AML-193 (cell line): ENCODE measurements at regions not wholly inside any gene's neighbourhood (a gene's known extent, or its start where the extent isn't known, plus 50 kb on each side); places are given as distances from the start of the nearest gene placed in this dataset.
"Not testable (repeated sequence)": the region's sequence is repeated elsewhere in the genome, so short reads cannot be mapped to it uniquely, and the experiment has no call there.

Experiments
- DNase-seq, 2 experiments: peaks; one replicate each; lab custom pipeline; 2025; lab: John Stamatoyannopoulos, UW

- DNase-seq: no peak
These were observed 495.9 kb upstream of the ARID1B start for GRCh38 chr6:156281266-156281665.

DNA sequence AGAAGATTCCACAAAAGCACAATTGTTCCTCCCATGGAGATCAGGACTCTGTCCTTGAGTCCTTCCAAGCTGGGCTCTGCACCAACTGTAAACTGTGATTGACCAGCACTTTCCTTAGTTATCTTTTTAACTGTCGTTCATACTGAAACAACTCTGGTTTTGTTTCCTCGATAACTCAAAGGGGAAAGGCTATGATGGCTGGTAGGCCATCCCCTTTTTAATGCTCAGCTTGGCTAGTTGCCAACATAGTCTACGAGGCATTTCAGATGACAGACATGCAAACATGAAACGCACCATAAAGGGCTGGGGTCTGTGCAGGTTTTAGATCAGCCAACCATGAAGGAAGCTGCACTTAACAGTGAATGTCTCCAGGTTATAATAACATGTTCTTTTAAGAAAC lies 497.1 kb upstream of the ARID1B start:
- DNase-seq: no peak

GRCh38 chr6:156279261-156279969 lies 497.8 kb upstream of the ARID1B start:
- no peak for DNase-seq

GRCh38 chr6:156273065-156273711 lies 504.0 kb upstream of the ARID1B start:
- no peak for DNase-seq

- no peak for DNase-seq
These were observed 507.3 kb upstream of the ARID1B start for GRCh38 chr6:156269751-156270369.

DNA sequence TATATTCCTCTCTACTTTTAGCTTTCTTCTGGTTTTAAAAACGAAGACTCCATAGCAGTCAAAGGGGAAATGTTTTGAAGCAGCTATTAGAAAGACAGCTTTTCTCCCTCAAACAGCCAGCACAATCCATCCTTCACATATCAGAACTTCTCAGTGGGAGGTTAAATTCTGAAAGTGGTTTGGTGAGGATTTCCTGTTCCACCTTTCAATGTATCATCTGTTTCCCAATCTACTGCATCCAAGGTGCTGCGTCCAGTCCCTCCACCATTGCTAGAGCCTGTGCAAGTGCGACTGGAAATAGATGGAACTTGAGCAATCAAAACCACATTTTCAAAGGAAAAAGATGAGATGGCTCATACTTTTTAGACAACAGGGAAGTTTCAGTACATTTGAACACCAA lies 508.3 kb upstream of the ARID1B start:
- no peak for DNase-seq

DNA sequence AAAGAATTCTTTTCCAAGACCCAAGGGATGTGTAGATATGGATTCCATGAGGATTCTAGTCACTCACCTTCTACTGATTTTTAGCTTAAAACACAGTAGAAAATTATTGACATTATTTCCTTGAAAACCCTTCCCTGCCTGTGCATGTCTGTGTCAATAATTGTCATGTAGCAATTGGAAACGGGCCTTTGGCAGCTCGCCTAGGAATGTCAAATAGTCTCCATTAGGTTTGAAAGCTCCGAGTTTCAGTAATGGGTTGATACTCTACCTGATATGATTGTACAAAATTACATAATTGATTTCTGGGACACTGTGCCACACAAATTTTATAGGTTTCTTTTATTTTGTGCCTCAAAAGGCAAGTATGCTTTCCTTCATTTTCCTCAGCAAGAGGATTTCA lies 515.2 kb upstream of the ARID1B start:
- no peak for DNase-seq

GRCh38 chr6:156260815-156261214 lies 516.4 kb upstream of the ARID1B start:
- no peak for DNase-seq

DNA sequence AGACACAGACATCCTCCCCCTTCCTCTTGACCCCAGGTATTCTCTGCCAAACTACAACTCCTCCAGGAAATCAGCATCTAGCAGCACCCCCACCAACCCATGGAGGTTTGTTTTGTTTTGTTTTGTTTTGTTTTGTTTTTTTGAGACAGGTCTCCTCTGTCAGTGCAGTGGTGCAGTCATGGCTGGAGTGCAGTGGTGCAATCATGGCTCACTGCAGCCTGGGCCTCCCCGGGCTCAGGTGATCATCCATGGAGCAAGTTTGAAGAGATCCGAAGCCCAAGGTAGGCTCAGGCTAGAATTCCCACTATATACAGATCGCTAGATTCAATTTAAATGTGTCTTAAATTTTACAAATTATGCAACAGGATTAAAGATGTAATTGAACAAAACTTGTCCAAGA lies 518.2 kb upstream of the ARID1B start:
- no peak for DNase-seq

GRCh38 chr6:156256161-156256560 lies 521.0 kb upstream of the ARID1B start:
- DNase-seq: no peak

DNA sequence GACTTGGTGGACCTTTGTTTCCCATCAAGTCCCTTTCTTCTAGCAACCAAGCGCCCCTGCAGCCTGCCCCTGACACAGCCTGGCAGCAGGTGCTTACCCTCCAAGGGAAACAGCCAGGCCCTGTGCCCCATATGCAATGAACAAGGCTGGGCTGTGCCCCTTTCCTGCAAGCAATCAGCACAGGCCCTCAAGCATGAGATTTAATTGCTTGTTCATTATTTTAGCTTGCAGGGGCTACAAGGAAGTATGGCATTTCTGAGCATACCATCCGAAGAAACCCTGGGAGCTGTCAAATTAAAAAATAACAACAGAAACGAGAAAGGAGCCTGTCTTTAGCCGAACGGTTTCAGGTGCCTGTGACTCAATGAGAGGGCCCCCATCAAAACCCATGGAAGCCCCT lies 522.9 kb upstream of the ARID1B start:
- DNase-seq: no peak

- DNase-seq: no peak
These were observed 526.6 kb upstream of the ARID1B start for GRCh38 chr6:156250593-156250992.

DNA sequence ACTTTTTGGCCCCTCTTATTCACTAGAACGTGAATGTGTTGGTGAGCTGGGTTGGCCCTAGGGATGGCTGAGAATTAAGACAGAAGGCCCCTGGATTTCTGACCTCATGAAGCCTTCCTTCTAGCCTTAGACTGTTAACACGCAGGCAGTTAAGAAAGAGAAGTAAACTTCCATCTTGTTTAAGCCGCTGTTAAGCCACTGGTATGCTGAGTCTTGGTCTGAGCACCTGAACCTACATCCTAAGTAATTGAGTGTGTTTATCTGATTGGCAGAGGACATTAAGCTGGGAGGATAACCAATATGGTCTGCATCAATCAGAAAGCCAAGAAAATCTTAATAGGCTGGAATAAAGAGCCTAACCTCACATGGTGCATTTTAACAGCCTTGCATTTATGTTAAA lies 535.0 kb upstream of the ARID1B start:
- DNase-seq: no peak

GRCh38 chr6:156231026-156231765 lies 546.0 kb upstream of the ARID1B start:
- no peak for DNase-seq

DNA sequence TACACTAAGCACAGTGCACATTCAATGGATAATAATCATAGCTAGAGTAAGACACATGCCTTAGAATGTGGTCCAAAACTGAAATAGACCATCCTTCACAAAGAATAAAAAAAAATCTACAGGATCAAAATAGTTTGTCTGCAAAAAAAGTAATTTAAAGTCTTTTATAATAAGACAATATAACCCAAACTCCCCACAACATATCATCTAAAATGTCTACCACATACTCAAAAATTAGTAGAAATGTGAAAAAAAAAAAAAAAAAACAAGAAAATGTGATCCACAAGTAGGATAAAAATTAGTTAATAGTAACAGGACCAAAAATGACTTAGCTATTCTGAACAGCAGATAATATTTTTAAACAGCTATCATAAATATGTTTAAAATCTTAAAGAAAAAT lies 557.2 kb upstream of the ARID1B start:
- DNase-seq: no peak

- no peak for DNase-seq
These were observed 571.5 kb upstream of the ARID1B start for GRCh38 chr6:156205678-156206077.

GRCh38 chr6:156199182-156199581 lies 578.0 kb upstream of the ARID1B start:
- no peak for DNase-seq

DNA sequence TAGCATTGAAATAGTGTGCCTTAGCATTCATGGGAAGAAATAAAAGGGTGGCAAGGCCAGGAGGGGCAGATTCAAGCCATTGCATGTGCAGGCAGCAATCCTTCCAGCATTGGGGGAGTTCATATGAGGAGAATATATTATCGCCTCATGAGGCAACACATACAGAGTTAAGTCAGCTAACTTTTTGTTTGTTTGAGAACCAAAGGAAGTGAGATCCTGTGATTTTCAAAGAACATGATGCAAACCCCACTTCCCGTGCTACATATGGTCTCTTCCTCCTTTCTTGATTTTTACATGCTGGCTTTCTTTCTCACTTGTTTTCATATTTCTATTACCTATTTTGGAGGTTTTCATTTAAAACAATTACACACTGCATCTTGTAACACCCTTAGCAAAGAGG lies 579.7 kb upstream of the ARID1B start:
- DNase-seq: no peak

DNA sequence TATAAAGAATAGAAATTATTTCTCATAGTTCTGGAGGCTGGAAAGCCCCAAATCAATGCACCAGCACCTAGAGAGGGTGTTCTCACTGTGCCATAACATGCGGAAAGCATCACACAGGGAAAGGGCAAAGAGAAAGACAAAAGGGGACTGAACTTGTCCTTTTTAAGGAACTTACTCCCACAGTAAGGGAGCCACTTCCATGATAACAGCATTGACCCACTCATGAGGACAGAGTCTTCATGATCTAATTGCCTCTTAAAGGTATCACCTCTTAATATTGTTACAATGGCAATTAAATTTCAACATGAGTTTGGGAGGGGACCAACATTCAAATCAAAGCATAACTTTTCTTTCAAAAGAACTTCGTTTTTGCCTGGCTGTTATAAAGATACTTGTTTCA lies 582.2 kb upstream of the ARID1B start:
- DNase-seq: no peak

GRCh38 chr6:156193381-156193780 lies 583.8 kb upstream of the ARID1B start:
- DNase-seq: no peak

DNA sequence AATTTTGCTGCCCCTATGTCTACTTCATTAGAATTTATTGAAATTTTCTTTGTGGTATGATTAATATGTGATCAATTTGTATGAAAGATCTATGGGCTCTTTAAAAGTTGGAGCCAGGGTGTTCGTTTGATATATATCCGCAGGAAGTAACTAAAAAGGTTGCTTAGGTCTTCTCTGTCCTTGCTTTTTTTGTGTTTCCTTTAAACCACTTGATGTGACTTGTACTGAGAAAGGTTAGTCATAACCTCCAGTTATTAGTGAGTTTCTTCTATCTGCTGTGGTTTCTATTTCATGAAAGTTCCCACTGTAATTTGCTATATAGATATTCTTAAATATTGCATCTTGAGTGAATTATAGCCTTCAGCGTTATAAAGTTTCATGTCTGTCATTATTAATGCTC lies 585.3 kb upstream of the ARID1B start:
- no peak for DNase-seq

GRCh38 chr6:156191390-156191789 lies 585.8 kb upstream of the ARID1B start:
- DNase-seq: not testable (repeated sequence)

- no peak for DNase-seq
These were observed 586.9 kb upstream of the ARID1B start for GRCh38 chr6:156190270-156190669.
